ENCODE measurements at regions not wholly inside any gene's neighbourhood (a gene's known extent, or its start where the extent isn't known, plus 50 kb on each side); places are given as distances from the start of the nearest gene placed in this dataset.

DNA sequence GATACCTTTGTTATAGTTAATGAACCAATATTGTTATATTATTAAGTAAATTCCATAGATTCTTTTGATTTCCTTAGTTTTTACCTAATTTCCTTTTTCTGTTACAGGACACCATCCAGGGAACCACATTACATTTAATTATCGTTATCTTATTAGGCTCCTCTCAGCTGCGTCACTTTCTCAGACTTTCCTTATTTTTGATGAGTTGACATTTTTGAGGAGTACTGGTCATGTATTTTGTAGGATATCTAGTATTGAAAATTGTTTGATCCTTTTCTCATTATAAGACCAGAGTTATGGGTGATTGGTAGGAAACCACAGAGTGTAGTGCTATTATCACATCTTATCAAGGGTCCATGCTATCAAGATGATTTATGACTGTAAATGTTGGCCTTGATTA lies 319.7 kb downstream of the NKX6-1 start:
- intact Hi-C loops (cut with micrococcal nuclease) = no loop called here
- Histone ChIP-seq H3K9ac (ENCODE audit: low read depth, low read length) (no peak overlapping the region), H3K9me1 (ENCODE audit: insufficient read depth, low read length) (no peaks in the 10 kb centered on the region), H2BK20ac (ENCODE audit: low read depth, low read length) (no peak overlapping the region), H3K79me1 (ENCODE audit: low read depth in 1 of 2, low read length in 2 of 2) (no peaks in the 10 kb centered on the region), H2BK15ac (ENCODE audit: low read depth, low read length) (no peak overlapping the region), H2AK5ac (ENCODE audit: low read depth, low read length) (no peak overlapping the region), H4K8ac (ENCODE audit: low read depth in 2 of 2, low read length in 2 of 2) (no peak overlapping the region), H3K14ac (replicated peaks; ENCODE audit: low read depth, low read length) (no peak overlapping the region), H4K20me1 (ENCODE audit: insufficient read depth, low read length) (no peaks in the 10 kb centered on the region; the same call in 1 of the 2 replicates), H3K4me2 (ENCODE audit: low read depth, low read length) (no peak overlapping the region), H3K4ac (ENCODE audit: low read depth, low read length) (no peak overlapping the region), H3K27me3 (ENCODE audit: control insufficient read depth, insufficient read depth, low read length) (no peaks in the 10 kb centered on the region), H2BK5ac (ENCODE audit: low read depth, low read length, poor library complexity, severe bottlenecking) (no peak overlapping the region), H3K27ac (ENCODE audit: insufficient read depth, low read length) (no peak overlapping the region), H4K5ac (ENCODE audit: low read depth, low read length) (no peak overlapping the region), H3K4me3 (ENCODE audit: insufficient read depth, low read depth, low read length) (no peak overlapping the region), H3K56ac (ENCODE audit: extremely low read depth, insufficient read depth, low read length) (no peak overlapping the region), H2AK9ac (replicated peaks; ENCODE audit: low read depth, low read length, poor library complexity) (no peak overlapping the region), H3K36me3 (ENCODE audit: control insufficient read depth, insufficient read depth, low read length) (no peaks in the 10 kb centered on the region), H3K18ac (ENCODE audit: low read depth, low read length) (no peak overlapping the region), H3K4me1 (ENCODE audit: control insufficient read depth, insufficient read depth, low read length) (no peaks in the 10 kb centered on the region), H3K23ac (ENCODE audit: low read depth, low read length) (no peak overlapping the region), H4K91ac (ENCODE audit: insufficient read depth, low read depth, low read length) (no peak overlapping the region), H2BK120ac (ENCODE audit: low read depth, low read length) (no peak overlapping the region), H3K9me3 (ENCODE audit: control insufficient read depth, insufficient read depth, low read length) (no peaks in the 10 kb centered on the region), H2AFZ (replicated peaks; ENCODE audit: low read length, poor library complexity) (no peak overlapping the region)
- no peak for DNase-seq
- ATAC-seq (ENCODE audit: low read depth) = no peak
- no CpG with 5 or more reads among the region's 2 CpGs for WGBS, 2 experiments (ENCODE audit: extremely low coverage in 2 of 2, insufficient read length in 1 of 2)
- dilution Hi-C loops (cut with HindIII; ENCODE audit: low sequenced_read_pairs, unreplicated experiment) = no loop called here
- in situ Hi-C loops (cut with MboI; ENCODE audit: low sequenced_read_pairs) = no loop called here
- POLR2A ChIA-PET (ENCODE audit: unreplicated experiment) = no interaction called here
- CTCF ChIA-PET = no interaction called here
- BruUV-seq (replicated peaks) = no TSS peak
- TF ChIP-seq NFE2L2 (IDR thresholded peaks at IDR 0.05; ENCODE audit: low read depth, low read length) = no peak
- peak; percentile 96 for TF ChIP-seq MAFK (IDR thresholded peaks at IDR 0.05; ENCODE audit: low read depth, low read length)

Data from IMR-90 (cell line).